GM21619 (cell line): ENCODE measurements at regions not wholly inside any gene's neighbourhood (a gene's known extent, or its start where the extent isn't known, plus 50 kb on each side); places are given as distances from the start of the nearest gene placed in this dataset.

ENCODE experiments used
- ATAC-seq: cut with Tn5 transposase; IDR thresholded peaks from one replicate; pipeline ENCODE4 v1.9.1; 2021; ENCODE audit not compliant: unreplicated experiment

DNA sequence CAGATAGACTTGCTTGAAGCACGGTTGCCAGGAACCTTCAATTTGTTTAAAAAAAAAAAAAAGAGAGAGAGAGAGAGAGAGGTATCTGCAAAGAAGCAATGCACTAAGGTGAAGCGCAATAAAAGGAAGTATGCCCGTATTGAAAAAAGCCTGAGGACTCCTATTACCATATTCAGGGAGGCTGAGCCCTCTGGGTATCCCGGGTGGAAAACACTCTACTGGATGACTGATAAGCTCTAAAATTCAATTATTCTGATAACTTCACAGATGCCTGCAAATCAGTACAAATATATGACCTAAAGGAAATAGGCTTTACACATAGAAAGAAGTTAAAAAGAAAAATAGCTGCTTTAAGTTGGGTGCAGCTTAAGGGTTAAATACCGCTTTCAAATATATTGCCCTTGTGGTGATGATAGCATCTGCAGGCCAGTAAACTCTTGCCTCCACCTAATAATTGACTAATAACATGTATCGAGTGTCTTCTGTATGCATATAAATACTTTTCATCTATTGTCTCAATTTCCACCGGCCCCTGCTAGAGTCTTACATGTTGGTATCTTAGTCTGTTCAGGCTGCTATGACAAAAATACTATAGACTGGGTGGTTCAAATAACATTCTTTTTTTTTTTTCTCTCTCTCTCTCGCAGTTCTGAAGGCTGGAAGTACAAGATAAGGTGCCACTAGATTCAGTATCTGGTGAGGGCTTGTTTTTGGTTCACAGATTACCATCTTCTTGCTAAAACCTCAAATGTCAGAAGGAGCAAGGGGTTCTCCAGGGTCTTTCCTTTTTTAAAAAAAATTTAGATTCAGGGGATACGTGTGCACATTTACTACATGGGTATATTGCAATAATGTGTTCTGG, 187.4 kb upstream of the JARID2 start:
- ATAC-seq: no peak

DNA sequence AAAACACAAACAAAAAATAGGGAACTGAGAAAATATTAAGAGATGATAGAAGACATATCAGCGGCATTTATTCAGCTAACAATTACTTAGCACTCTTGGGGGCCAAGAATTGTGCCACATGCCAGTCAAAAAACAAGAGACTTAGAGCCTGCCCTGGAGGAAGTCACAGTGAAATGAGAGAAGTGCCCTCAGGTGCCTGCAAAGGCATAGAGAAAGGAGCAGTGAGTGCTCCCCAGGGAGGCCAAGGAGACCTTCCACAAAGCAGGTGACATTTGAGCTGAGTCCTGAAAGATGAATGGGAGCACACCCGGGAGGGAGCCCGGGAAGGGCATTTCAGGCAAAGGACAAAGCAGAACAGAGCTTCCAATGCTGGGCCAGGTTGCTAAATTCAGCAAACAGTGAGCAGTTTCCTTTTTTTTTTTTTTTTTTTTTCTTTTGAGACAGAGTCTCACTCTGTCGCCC, 184.7 kb upstream of the JARID2 start:
- ATAC-seq: no peak

DNA sequence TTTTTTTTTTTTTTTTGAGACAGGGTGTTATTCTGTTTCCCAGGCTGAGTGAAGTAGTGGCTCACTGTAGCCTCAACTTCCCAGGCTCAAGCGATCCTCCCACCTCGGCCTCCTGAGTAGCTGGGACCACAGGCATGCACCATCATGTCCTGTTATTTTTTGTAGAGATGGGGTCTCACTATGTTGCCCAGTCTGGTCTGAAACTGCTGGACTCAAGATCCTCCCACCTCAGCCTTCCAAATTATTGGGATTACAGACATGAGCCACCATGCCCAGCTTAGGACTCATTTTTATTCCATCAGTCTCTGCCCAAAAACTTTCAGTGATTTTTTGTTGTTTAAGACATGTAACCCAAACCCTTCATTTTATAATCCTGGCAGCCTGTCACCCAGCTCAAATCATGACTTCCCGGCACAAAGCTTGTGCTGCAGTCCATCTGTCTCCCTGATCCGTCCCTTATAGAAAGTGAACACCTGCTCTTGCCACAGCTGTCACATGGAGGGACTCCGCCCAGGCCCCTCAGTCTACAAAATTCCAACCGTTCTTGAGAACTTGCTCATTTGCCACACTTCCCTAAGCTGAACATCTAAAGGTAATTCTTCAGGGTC, 183.9 kb upstream of the JARID2 start:
- ATAC-seq: no peak

DNA sequence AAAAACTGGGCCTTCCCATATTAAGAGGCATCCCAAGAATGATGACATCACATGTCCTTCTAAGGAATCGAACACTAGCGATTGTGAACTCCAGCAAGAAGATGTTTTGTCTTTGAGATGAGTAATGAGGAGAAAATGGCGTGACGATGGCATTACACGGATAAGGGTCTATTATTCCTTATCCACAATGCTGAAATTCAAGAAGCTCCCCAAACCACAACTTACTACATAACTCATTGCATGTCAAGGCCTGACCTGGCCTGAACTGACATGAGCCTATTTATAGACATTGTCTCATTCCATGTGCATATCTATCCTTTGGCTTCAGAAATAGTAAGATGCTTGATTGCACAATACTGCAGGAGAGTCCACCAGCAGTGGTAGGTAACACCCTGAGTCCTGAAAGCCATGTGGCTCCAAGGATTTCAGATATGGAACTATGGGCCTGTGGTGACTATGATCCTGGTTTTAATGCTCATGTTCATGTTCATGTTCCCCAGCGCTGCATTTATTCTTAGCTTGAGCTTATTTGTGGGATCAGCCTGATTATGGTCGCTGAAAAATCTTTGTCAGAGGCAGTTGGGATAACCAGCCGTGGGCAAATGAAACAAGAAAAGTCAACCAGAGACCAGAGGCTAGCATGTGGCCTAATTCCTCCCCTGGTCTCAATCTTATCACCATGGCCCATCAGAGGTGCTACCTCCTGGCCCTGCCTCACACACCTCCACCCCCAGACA, 183.2 kb upstream of the JARID2 start:
- no peak for ATAC-seq

DNA sequence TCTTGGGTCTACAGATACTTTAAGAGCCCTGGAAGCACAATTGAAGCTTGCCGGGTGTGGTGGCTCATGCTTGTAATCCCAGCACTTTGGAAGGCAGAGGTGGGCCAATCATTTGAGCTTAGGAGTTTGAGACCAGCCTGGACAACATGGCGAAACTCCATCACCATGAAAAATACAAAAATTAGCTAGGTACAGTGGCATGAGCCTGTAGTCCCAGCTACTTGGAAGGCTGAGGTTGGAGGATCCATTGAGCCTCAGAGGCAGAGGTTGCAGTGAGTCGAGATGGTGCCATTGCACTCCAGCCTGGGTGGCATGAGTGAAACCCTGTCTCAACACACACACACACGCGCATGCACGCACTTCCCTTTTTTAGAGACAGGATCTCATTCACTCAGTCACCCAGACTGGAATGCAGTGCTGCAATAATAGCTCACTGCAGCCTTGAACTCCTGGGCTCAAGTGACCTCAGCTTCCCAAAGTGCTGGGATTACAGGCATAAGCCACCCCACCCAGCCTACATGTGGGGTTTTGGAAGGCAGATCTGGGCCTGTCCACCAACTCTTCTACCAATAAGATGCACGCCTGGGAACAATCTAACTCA, 182.5 kb upstream of the JARID2 start:
- ATAC-seq: no peak

DNA sequence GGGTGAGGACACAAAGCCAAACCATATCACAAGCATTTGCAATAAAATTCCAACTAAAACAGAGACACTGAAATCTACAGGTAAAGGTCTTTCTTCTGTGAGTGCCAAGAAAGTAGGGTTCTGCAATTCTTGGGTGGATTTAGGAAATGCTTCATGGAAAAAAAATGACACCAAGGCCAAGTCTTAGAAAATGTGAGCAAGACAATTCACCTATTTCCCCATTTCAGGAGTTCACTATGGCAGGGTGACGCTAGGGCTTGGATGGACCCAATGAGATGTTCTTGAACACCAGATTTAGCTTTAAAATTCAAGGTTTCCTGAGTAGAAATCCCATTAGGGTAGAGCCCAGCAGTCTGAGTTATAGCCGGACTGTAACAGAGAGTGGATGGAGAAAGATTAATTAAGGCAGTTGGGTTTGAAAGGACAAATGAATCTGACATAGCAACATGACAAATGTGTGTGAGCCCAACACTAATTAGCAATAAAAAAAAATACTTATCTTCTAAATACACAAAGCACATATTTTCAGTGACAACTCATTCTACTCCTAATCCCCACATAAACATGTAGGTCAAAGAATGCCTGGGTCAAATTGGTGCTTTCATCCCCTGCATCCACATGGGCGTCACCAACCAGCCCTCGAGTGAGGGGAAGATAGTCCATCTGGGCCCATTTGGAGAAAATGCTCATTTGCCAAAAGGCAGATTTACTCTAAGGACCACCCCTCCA, 180.4 kb upstream of the JARID2 start:
- ATAC-seq: no peak

DNA sequence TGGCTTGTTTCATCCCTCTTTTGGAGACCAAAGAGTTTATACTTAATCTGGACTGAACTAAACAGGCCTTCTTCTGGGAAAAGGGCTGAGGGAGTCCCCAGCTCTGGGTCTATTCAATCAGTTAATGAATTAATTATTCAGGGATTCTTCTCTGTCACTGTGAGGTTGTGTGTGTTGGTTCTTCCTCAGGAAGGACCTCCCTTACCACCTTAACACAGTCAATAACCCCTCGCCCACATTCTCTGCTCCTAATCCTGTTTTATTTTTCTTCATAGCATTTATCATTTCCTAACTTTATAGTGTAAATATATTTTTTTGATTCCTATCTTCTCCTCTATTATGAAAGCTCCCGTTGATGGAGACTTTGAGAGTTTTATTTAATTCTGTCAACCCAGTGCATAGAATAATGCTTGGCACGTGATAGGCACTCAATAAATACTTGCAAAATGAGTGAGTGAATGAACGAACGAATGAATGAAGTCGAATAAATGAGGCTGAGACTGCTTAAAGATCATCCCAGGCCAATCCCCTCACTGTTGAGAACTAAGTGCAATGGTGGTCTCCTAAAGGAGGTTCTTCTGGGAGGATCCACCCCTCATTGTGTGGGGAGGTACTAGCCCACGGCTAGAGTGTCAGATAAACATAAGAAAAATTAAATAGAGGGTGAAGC, 179.6 kb upstream of the JARID2 start:
- ATAC-seq: no peak

DNA sequence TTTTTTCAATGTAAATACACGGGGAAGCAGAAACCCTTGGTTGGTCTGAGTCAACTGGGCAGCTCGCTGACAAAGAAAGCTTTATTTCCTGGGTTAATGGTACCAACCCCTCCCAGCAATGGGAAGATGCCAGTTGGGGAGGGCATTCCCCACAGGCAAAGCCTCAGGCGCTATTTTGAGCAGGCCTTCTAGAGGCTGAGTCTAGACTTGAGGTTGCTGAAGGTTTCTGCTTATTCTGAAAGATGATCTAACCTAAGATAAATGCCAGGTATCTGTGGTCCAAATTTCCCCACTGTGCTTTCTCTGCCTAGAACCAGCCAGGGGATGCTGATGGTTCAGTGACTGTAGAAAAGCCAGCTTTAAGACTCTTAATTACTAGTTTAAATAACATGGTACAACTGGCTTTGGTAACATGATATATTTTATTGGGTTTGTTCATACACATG, 172.5 kb upstream of the JARID2 start:
- ATAC-seq: no peak

DNA sequence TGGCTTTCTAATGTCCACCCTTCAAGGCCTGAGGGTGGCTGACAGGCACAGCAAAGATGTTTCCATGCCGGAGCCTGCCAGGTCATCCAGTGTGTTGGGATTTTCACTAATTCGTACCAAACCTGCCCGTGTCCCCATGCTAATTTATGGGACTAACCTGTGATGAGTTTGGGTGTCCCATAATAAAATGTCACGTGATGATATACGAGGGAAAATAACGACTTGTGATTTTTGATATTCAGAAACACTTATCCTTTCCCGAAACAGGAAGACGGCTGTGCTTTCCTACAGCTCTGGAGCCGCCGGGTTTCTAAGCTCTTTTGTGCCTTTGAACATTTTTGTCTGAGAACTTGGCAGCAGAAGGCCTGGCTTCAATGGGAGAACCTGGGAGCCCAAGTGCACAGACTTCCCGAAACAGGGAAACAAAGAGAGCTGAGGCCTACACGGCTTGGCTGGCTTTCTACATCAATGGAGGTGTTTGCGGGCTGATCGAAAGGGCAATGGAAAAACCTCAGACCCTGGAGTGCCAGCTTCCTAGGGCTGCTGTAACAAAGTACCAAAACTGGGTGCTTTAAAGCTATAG, 171.9 kb upstream of the JARID2 start:
- no peak for ATAC-seq

DNA sequence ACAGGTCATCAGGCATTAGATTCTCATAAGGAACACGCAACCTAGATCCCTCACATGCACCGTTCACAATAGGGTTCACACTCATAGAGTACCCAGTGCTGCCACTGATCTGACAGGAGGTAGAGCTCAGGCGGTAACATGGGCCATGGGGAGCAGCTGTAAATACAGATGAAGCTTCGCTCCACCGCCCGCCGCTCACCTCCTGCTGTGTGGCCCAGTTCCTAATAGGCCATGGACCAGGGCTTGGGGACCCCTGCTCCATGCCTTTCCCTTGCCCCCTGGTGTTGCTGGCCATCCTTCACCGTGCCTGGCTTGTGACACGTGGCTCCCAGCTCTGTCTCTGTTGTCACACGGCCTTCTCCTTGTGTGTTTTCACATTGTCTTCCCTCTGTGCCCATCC, 171.1 kb upstream of the JARID2 start:
- no peak for ATAC-seq

DNA sequence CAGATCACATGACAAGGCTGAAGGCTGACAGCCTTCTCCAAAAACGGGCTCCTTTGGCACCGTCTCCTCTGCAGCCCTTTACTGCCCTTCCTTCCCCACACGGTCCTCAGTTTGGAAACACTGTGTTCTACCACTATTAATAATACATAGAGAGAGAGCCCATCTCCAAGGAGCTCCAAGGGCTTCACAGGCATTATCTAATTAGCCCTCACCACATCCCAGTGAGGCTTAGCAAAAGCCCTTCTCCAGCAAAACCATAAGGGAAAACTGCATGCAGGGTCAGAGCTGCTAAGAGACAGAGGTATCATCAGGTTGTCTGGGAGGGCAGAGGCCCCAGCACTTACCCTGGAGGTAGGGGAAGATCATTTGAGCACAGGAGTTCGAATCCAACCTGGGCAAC, 169.3 kb upstream of the JARID2 start:
- no peak for ATAC-seq

DNA sequence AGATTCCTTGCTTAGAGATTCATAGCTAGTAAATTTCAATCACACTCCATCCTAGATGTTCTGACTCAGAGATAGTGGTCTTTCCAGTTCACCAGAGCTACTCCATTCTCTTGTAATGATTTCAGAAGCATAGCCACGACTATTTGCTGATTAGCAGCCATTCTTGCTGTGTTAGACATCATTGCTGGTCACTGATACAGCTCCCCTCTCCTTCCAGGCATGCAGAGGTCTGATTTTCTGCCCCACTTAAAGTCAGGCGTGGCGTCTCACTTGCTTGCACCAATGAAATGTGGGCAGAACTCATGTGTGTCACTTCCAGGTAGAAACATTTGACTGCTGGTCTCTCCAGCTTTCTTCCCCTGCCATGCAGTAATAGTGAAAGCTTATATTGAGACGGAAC, 168.9 kb upstream of the JARID2 start:
- ATAC-seq: no peak

DNA sequence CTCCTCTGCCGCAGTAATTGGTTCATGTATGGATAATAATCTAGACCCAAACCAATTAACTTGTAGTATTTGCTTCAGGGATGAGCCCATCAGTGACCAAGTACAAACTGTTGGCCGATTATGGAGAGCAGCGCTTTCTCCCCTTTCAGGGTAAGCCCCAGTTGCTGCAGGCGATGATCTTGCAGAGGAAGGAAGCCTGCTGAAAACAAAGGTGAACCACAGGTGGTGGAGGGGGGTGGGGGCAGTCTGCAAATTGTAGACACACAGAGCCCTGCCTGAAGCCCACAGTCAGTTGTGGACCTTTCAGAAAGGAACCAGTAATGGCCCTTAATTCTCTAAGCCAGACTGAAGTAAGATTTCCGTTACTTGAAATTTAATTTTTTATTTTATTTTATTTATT, 167.9 kb upstream of the JARID2 start:
- no peak for ATAC-seq

DNA sequence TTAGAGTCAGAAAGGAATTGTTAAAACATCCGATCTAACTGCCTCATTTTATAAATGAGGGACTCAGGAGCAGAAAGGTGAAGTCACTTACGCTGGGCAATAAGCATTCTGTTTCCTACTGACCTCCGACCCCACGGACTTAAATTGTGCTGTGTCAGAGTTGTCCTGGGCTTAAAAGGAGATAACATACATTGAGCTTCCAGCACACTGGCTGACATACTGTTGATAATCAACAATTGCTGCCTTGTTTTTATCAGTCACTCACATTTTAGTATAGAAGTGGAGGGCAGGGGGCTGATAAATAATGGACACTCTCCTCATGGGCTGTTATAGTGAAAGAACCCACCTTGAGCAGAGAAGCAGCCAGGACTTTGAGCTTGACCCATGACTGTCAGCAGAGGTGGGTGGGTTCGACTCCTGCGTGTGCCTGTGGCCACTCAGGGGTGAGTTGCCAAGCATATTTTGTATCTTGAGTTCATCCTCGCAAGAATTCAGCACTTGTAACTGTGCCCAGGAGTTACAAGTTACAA, 166.5 kb upstream of the JARID2 start:
- ATAC-seq: no peak

DNA sequence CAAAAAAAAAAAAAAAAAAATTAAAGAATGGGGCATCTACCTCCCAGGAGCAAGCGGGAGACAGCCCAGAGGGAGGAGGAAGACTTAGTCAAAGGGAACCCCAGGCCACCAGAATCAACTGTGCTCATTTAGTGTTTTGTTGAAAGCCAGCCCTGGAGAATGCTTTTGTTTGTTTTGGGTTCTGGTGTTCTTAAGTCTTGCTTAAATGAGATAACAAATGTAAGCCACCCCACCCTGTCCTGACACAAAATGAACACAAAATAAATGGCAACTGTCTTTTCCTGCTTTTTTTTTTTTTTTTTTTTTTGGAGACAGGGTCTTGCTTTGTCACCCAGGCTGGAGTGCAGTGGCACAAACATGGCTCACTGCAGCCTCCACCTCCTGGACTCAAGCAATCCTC, 165.0 kb upstream of the JARID2 start:
- no peak for ATAC-seq

DNA sequence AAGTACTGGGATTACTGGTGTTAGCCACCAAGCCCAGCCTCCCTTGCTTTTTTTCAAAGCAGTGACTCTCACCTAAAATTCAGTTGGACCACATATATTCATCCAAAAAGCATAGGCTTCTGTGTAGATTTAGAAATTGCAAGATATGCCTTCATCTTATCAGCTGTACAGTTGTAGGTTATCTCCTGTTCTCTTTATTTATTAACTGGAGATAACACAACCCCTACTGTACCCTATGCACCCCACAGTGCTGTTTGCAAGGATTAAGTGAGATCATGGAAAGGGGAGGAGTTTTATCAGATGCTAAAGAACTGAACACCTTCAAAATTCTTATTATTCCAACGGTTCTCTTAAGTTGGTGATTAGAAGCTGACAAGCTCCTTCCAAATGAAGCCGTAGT, 164.4 kb upstream of the JARID2 start:
- ATAC-seq: no peak

DNA sequence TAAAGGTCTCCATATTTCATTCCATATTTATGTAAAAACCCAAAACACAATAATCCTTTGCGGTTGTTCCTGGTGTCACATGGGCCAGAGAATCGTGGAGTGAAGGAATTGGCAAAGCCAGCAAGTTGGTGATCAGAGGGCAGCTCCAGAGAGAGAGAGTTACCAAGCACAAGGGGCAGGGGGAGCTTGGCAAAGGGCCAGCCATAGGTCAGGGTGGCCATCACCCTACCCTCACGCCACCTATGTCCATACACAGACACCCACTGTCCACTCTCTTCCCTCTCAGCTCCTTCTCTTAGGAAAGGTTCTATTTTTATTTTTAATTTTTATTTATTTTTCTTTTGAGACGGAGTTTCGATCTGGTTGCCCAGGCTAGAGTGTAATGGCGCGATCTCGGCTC, 163.2 kb upstream of the JARID2 start:
- no peak for ATAC-seq

DNA sequence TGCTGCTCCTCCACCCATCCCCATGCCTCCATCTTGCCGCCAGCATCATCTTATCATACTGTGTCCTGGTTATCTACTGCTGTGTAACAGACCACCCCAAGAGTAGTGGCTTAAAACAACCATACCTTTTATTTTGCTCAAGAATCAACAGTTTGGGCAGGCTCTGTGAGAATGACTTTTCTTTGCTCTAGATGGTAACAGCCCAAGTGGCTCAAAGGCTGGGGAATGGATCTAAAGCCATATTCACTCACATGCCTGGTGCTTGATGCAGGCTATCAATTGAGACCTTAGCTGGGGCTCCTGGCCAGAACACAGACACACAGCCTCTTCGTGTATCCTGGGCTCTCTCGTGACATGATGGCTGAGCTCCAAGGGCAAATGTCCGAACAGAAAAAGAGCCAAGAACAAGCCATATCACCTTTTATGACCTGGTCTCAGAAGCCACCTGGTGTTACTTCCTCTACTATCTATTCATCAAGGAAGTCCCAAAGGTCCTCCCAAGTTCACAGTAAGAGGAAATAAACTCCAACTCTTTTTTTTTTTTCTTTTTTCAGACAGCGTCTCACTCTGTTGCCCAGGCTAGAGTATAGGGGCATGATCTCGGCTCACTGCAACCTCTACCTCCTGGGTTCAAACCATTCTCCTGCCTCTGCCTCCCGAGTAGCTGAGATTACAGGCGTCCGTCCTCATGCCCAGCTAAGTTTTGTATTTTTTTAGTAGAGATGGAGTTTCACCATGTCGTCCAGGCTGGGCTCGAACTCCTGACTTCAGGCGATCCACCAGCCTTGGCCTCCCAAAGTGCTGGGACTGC, 159.3 kb upstream of the JARID2 start:
- ATAC-seq: no peak

DNA sequence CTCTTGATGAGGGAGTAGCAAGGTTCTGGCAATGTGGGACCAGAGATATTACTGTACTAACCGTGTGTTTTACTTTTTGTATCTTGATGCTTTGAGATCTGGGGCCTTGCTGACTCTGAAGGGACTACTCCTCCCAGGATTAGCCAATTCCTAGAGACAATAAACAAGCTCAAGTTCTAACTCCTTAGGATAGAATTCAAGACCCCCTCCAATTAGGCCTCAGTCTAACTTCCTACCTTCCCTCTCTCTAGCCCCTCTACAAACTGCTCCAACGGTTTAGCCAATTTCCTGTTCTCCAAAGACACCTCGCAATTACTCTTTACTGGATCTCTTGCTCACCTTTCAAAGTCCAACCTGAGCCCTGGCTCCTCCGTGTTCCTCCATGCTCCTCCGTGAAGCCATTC, 158.7 kb upstream of the JARID2 start:
- ATAC-seq: no peak
